Smooth muscle cell (in vitro differentiated cells): ENCODE measurements at regions not wholly inside any gene's neighbourhood (a gene's known extent, or its start where the extent isn't known, plus 50 kb on each side); places are given as distances from the start of the nearest gene placed in this dataset.

Experiments used
- DNase-seq: peaks from one replicate; lab custom pipeline; 2025; ENCODE audit not compliant: unreplicated experiment; lab: John Stamatoyannopoulos, UW
- H2AFZ ChIP-seq: fragments of 200-600 bp; sonication (generic); 2 replicates; pipeline ENCODE4 v1.6.0; 2016; ENCODE audit warnings: antibody characterized with exemption, low read depth, mild to moderate bottlenecking
- H3F3A ChIP-seq: fragments of 200-600 bp; sonication (generic); 2 replicates; pipeline ENCODE4 v1.6.0; 2017; ENCODE audit warnings: antibody characterized with exemption, low read depth
- H3K27ac ChIP-seq: fragments of 200-600 bp; sonication (generic); 2 replicates; pipeline ENCODE4 v1.5.1; 2016; ENCODE audit warnings: low read depth, mild to moderate bottlenecking
- H3K27me3 ChIP-seq: fragments of 200-600 bp; sonication (generic); 2 replicates; pipeline ENCODE4 v1.6.1; 2016; ENCODE audit warnings: low read depth, mild to moderate bottlenecking
- H3K36me3 ChIP-seq: fragments of 200-600 bp; sonication (generic); 2 replicates; pipeline ENCODE4 v1.5.1; 2016; ENCODE audit warnings: low read depth
- H3K4me1 ChIP-seq: fragments of 200-600 bp; sonication (generic); 2 replicates; pipeline ENCODE4 v1.5.1; 2016; ENCODE audit warnings: low read depth
- H3K4me2 ChIP-seq: fragments of 200-600 bp; sonication (generic); 2 replicates; pipeline ENCODE4 v1.6.0; 2016; ENCODE audit warnings: mild to moderate bottlenecking
- H3K4me3 ChIP-seq: fragments of 200-600 bp; sonication (generic); 2 replicates; pipeline ENCODE4 v1.5.1; 2016; ENCODE audit warnings: mild to moderate bottlenecking
- H3K79me2 ChIP-seq: fragments of 200-600 bp; sonication (generic); 2 replicates; pipeline ENCODE4 v1.6.0; 2016; ENCODE audit warnings: low read depth, mild to moderate bottlenecking
- H3K9ac ChIP-seq: fragments of 200-600 bp; sonication (generic); 2 replicates; pipeline ENCODE4 v1.6.0; 2016; ENCODE audit warnings: low read depth
- H3K9me3 ChIP-seq: fragments of 200-600 bp; sonication (generic); replicated peaks from 2 replicates; pipeline ENCODE4 v1.5.1; 2016; ENCODE audit warnings: low read depth
- H4K20me1 ChIP-seq: fragments of 200-600 bp; sonication (generic); 2 replicates; pipeline ENCODE4 v1.6.0; 2016; ENCODE audit warnings: low read depth
- WGBS: methylation state at CpG from one replicate; pipeline ENCODE4 v1.1.7; 2016; ENCODE audit warnings: low lambda C conversion rate; 5-methylcytosine and 5-hydroxymethylcytosine counted together
- TF ChIP-seq, protein P1 (sequence below): fragments of 200-600 bp; sonication (generic); IDR thresholded peaks from 2 replicates; pipeline ENCODE4 v1.5.1; 2017; ENCODE audit warnings: borderline replicate concordance, mild to moderate bottlenecking, antibody characterized with exemption; ENCODE audit not compliant: insufficient read depth, poor library complexity, severe bottlenecking

DNA sequence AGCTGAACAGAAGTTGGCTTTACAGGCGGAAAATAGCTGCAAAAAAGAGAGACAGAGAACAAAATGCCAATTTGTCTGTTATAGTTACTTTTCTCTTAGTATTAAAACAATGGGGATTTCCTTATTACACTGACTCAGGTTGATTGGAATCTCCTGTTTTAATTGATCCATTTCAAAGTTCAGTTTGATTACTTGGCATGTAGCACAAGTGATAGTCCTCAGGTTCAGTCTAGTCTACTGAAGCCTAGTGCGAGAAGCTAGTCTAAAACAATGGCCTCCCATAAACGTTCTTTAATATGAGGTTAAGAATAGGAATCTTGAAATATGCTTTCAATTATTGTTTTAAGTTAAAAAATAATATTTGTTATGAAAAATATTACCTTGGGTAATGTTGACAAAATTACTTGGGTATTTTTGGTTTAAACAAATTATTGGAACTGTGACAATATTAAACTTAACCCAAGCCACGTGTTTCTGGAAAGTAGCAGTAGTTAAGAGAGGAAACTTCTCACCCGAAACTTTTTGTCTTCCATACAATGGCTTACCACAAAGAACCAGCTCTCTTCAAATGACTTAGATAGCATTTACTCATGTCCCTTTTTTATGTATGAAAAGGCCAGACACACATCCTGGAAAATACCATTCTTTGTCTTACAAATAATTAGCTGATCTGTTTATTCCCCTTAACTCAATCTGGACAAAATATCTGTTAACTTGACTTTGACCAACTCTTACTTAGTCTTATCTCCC lies 1326.2 kb upstream of the TMEFF2 start:
- Histone ChIP-seq H3K9me3 (no peaks in the 10 kb centered on the region), H4K20me1 (no peaks in the 10 kb centered on the region), H3F3A (no peaks in the 10 kb centered on the region), H3K27ac (no peak overlapping the region), H3K4me1 (no peaks in the 10 kb centered on the region), H3K27me3 (no peaks in the 10 kb centered on the region), H2AFZ (no peak overlapping the region), H3K79me2 (no peaks in the 10 kb centered on the region), H3K9ac (no peak overlapping the region), H3K4me3 (no peak overlapping the region), H3K36me3 (no peaks in the 10 kb centered on the region), H3K4me2 (no peak overlapping the region)
- no peak for DNase-seq
- TF ChIP-seq, protein P1, sequence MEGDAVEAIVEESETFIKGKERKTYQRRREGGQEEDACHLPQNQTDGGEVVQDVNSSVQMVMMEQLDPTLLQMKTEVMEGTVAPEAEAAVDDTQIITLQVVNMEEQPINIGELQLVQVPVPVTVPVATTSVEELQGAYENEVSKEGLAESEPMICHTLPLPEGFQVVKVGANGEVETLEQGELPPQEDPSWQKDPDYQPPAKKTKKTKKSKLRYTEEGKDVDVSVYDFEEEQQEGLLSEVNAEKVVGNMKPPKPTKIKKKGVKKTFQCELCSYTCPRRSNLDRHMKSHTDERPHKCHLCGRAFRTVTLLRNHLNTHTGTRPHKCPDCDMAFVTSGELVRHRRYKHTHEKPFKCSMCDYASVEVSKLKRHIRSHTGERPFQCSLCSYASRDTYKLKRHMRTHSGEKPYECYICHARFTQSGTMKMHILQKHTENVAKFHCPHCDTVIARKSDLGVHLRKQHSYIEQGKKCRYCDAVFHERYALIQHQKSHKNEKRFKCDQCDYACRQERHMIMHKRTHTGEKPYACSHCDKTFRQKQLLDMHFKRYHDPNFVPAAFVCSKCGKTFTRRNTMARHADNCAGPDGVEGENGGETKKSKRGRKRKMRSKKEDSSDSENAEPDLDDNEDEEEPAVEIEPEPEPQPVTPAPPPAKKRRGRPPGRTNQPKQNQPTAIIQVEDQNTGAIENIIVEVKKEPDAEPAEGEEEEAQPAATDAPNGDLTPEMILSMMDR, result no peak
- 86% methylated on average over 5 of the region's 5 CpGs for WGBS

DNA sequence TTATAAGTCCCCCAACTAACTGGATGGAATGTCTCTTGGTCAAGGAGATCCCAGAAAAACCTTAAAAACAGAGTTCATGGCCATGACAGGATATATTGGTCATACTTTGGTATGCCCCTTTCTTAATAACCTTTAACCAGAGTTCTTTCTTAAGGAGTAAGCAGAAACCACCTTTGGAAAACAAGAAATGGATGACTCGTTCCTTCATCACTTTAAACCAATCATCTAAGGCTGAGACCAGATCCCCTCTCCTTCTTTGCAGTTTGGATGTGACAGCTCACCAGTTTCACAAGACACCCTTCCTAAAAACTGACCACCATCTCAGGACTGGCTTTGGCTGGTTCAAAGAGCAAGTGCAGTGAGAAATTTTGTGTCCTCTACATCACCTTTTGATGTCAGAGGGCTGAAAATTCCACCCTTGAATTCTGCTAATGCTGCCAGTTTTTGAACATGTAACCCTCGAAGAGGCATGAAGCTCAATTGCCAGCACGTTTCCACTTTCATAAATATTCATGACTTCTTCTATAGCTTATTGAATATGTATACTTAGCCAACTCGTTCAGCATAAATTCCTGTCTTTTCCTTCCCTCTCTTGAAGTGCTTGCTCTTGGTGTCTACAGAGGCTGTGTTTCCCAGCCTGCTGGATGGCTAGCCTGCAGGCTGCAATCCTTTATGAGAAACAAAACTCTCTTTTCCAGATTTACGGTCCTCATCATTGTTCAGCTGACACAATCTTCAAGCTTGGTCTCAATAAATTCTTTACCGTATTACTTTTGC lies 1323.5 kb upstream of the TMEFF2 start:
- DNase-seq, result no peak
- Histone ChIP-seq H3K9ac (no peak overlapping the region), H2AFZ (no peak overlapping the region), H3K4me2 (no peak overlapping the region), H3K36me3 (no peaks in the 10 kb centered on the region), H3K27ac (peak overlapping the region; percentile 20), H3K27me3 (no peaks in the 10 kb centered on the region), H3K4me3 (no peak overlapping the region), H3K4me1 (no peaks in the 10 kb centered on the region), H3K79me2 (no peaks in the 10 kb centered on the region), H4K20me1 (no peaks in the 10 kb centered on the region), H3K9me3 (no peaks in the 10 kb centered on the region), H3F3A (no peaks in the 10 kb centered on the region)
- TF ChIP-seq, protein P1, result no peak
- 73% methylated on average over 6 of the region's 6 CpGs for WGBS

GRCh38 chr2:193517615-193518014 lies 1322.9 kb upstream of the TMEFF2 start:
- Histone ChIP-seq H3K27me3 (no peaks in the 10 kb centered on the region), H3K4me2 (no peak overlapping the region), H3K27ac (peak overlapping the region; percentile 20), H3F3A (no peaks in the 10 kb centered on the region), H3K4me1 (no peaks in the 10 kb centered on the region), H3K4me3 (no peak overlapping the region), H4K20me1 (no peaks in the 10 kb centered on the region), H3K9me3 (no peaks in the 10 kb centered on the region), H2AFZ (no peak overlapping the region), H3K79me2 (no peaks in the 10 kb centered on the region), H3K36me3 (no peaks in the 10 kb centered on the region), H3K9ac (no peak overlapping the region)
- WGBS, result 38% methylated on average over 1 of the region's 1 CpG
- TF ChIP-seq, protein P1, result no peak
- DNase-seq, result no peak
